Rectal smooth muscle tissue (tissue), 1 donor: ENCODE measurements at regions not wholly inside any gene's neighbourhood (a gene's known extent, or its start where the extent isn't known, plus 50 kb on each side); places are given as distances from the start of the nearest gene placed in this dataset.
"Not testable (repeated sequence)": the region's sequence is repeated elsewhere in the genome, so short reads cannot be mapped to it uniquely, and the experiment has no call there.

Source experiments
- H3K27ac ChIP-seq: one replicate; pipeline ENCODE4 v1.7.0; 2013; ENCODE audit warnings: low read depth, low read length, inconsistent platforms
- H3K27me3 ChIP-seq: one replicate; pipeline ENCODE4 v1.7.0; 2013; ENCODE audit warnings: low read length; ENCODE audit not compliant: control insufficient read depth, insufficient read depth
- H3K36me3 ChIP-seq: one replicate; pipeline ENCODE4 v1.7.0; 2013; ENCODE audit warnings: low read length; ENCODE audit not compliant: control insufficient read depth, insufficient read depth
- H3K4me1 ChIP-seq: one replicate; pipeline ENCODE4 v1.7.0; 2013; ENCODE audit warnings: low read length; ENCODE audit not compliant: control insufficient read depth, insufficient read depth
- H3K4me3 ChIP-seq: one replicate; pipeline ENCODE4 v1.7.0; 2013; ENCODE audit warnings: low read length
- H3K9ac ChIP-seq: one replicate; pipeline ENCODE4 v1.7.0; 2013; ENCODE audit warnings: low read length

DNA sequence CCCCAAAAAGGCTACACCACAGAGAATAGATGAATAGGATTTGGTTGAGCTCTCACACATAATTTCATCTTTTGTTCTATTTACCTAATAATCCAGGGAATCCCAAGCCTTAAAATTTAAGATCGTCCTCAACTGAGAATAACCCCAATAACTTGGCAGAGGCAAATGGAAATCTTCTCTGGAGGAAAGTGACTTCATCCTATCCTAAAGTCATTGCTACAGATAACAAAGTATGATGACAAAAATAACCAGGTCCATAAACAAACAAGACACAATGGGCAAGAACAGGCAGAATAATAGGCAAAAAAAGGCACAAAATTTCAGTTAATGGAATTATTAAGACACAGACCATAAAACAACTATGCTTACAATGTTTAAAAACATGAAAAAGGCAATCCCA is 177.3 kb upstream of the STK26 start:
- Histone ChIP-seq H3K9ac (no peak overlapping the region), H3K4me3 (no peak overlapping the region), H3K27ac (no peak overlapping the region), H3K36me3 (no peaks in the 10 kb centered on the region), H3K27me3 (peaks cover 2% of the 10 kb centered on the region), H3K4me1 (no peaks in the 10 kb centered on the region)

GRCh38 chrX:131850964-131851363 is 172.1 kb upstream of the STK26 start:
- H3K4me3 ChIP-seq, H3K27me3 ChIP-seq, H3K36me3 ChIP-seq, H3K9ac ChIP-seq, H3K4me1 ChIP-seq, H3K27ac ChIP-seq: not testable (repeated sequence)

- H3K4me1 ChIP-seq: no peaks in the 10 kb centered on the region
- no peaks in the 10 kb centered on the region for H3K27me3 ChIP-seq
- no peak overlapping the region for H3K9ac ChIP-seq
- H3K27ac ChIP-seq: no peak overlapping the region
- no peak overlapping the region for H3K4me3 ChIP-seq
- no peaks in the 10 kb centered on the region for H3K36me3 ChIP-seq
These were observed 169.7 kb upstream of the STK26 start for GRCh38 chrX:131853440-131853839.

GRCh38 chrX:131854581-131854980 is 168.5 kb upstream of the STK26 start:
- H3K27me3 ChIP-seq: no peaks in the 10 kb centered on the region

GRCh38 chrX:131861088-131861787 is 161.9 kb upstream of the STK26 start:
- Histone ChIP-seq H3K4me3 (no peak overlapping the region), H3K9ac (no peak overlapping the region), H3K4me1 (no peaks in the 10 kb centered on the region), H3K36me3 (no peaks in the 10 kb centered on the region), H3K27me3 (no peaks in the 10 kb centered on the region), H3K27ac (no peak overlapping the region)

More at GRCh38 chrX:131854581-131854980, 168.5 kb upstream of the STK26 start:
- H3K4me3 ChIP-seq: no peak overlapping the region
- no peak overlapping the region for H3K9ac ChIP-seq
- no peaks in the 10 kb centered on the region for H3K36me3 ChIP-seq
- H3K27ac ChIP-seq: no peak overlapping the region
- H3K4me1 ChIP-seq: no peaks in the 10 kb centered on the region

GRCh38 chrX:131862321-131862720 is 160.8 kb upstream of the STK26 start:
- no peaks in the 10 kb centered on the region for H3K4me1 ChIP-seq
- H3K9ac ChIP-seq: no peak overlapping the region
- H3K27me3 ChIP-seq: no peaks in the 10 kb centered on the region
- H3K27ac ChIP-seq: no peak overlapping the region
- H3K4me3 ChIP-seq: no peak overlapping the region
- H3K36me3 ChIP-seq: no peaks in the 10 kb centered on the region

- no peaks in the 10 kb centered on the region for H3K27me3 ChIP-seq
- no peaks in the 10 kb centered on the region for H3K4me1 ChIP-seq
- no peak overlapping the region for H3K4me3 ChIP-seq
- no peaks in the 10 kb centered on the region for H3K36me3 ChIP-seq
- H3K9ac ChIP-seq: no peak overlapping the region
- H3K27ac ChIP-seq: no peak overlapping the region
These were observed 153.9 kb upstream of the STK26 start for GRCh38 chrX:131869182-131869581.

GRCh38 chrX:131874300-131874699 is 148.8 kb upstream of the STK26 start:
- Histone ChIP-seq H3K27me3 (no peaks in the 10 kb centered on the region), H3K9ac (no peak overlapping the region)

DNA sequence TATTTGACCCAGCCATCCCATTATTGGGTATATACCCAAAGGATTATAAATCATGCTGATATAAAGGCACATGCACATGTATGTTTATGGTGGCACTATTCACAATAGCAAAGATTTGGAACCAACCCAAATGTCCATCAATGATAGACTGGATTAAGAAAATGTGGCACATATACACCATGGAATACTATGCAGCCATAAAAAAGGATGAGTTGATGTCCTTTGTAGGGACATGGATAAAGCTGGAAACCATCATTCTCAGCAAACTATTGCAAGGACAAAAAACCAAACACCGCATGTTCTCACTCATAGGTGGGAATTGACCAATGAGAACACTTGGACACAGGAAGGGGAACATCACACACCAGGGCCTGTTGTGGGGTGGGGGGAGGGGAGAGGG is 147.3 kb upstream of the STK26 start:
- H3K9ac ChIP-seq, H3K4me3 ChIP-seq, H3K27ac ChIP-seq, H3K36me3 ChIP-seq, H3K4me1 ChIP-seq, H3K27me3 ChIP-seq: not testable (repeated sequence)

More at GRCh38 chrX:131874300-131874699, 148.8 kb upstream of the STK26 start:
- Histone ChIP-seq H3K4me3 (no peak overlapping the region), H3K4me1 (no peaks in the 10 kb centered on the region), H3K36me3 (no peaks in the 10 kb centered on the region), H3K27ac (no peak overlapping the region)

DNA sequence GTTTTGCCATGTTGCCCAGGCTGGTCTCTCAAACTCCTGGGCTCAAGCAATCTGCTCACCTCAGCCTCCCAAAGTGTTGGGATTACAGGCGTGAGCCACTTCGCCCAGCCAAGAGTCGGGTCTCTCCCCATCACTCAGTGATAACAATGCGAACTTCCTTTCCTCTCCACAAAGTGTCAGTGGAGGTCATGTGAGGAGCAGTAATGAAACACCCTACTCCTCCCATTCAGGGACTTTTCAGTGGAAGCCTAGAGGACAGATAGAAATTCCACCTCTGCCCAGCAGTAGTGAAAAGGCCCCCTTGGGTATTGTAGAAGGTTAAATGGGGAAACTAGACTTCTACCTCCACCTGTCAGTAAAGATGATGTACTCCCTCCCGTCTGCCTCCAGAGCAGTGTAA is 141.9 kb upstream of the STK26 start:
- H3K4me1 ChIP-seq: no peaks in the 10 kb centered on the region
- H3K9ac ChIP-seq: no peak overlapping the region
- H3K4me3 ChIP-seq: no peak overlapping the region
- H3K27me3 ChIP-seq: no peaks in the 10 kb centered on the region
- H3K36me3 ChIP-seq: no peaks in the 10 kb centered on the region
- no peak overlapping the region for H3K27ac ChIP-seq

DNA sequence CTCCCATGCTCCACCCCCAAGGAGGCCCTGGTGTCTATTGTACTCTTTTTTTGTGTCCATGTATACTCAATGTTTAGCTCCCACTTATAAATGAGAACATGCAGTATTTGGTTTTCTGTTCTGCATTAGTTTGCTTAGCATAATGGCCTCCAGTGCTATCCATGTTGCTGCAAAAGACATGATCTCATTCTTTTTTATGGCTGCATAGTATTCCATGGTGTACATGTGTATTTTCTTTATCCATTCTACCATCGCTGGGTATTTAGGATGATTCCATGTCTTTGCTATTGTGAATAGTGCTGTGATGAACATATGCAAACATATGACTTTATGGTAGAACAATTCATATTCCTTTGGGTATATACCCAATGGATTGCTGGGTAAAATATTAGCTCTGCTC is 138.1 kb upstream of the STK26 start:
- H3K4me1 ChIP-seq, H3K27me3 ChIP-seq, H3K9ac ChIP-seq, H3K4me3 ChIP-seq, H3K27ac ChIP-seq, H3K36me3 ChIP-seq: not testable (repeated sequence)

DNA sequence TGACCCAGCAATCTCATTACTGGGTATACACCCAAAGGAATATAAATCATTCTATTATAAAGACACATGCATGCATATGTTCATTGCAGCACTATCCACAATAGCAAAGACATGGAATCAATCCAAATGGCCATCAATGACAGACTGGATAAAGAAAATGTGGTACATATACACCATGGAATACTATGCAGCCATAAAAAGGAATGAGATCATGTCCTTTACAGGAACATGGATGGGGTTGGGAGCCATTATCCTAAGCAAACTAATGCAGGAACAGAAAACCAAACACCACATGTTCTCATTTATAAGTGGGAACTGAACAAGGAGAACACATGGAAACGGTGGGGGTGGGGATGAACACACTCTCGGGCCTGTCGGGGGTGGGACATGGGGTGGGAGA is 129.2 kb upstream of the STK26 start:
- not testable (repeated sequence) for H3K4me3 ChIP-seq, H3K27me3 ChIP-seq, H3K9ac ChIP-seq, H3K4me1 ChIP-seq, H3K27ac ChIP-seq, H3K36me3 ChIP-seq

DNA sequence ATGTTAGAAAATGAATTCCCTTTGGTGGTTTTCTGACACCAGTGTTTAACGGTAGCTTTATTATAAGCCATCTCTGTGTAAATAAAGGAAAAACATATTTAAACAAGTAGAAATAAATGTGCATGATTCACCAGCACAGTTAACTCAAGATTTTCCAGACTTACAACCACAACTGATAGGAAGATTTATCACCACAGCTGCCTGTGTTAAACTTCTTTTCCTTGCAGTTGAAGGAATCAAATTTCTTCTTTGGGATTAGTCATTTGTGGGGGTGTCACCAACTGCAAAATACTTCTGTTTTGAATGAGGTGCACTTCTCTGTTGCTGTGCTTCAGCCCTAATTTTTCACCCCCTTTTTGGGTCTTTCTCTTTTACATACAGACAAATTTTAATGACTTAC is 128.1 kb upstream of the STK26 start:
- H3K9ac ChIP-seq: no peak overlapping the region
- H3K27me3 ChIP-seq: no peaks in the 10 kb centered on the region
- H3K4me1 ChIP-seq: no peaks in the 10 kb centered on the region
- H3K27ac ChIP-seq: no peak overlapping the region
- H3K4me3 ChIP-seq: no peak overlapping the region
- H3K36me3 ChIP-seq: no peaks in the 10 kb centered on the region
